ENCODE measurements at regions not wholly inside any gene's neighbourhood (a gene's known extent, or its start where the extent isn't known, plus 50 kb on each side); places are given as distances from the start of the nearest gene placed in this dataset.
A peak's percentile ranks its signal among the peaks of the same experiment; 100 is the strongest.

DNA sequence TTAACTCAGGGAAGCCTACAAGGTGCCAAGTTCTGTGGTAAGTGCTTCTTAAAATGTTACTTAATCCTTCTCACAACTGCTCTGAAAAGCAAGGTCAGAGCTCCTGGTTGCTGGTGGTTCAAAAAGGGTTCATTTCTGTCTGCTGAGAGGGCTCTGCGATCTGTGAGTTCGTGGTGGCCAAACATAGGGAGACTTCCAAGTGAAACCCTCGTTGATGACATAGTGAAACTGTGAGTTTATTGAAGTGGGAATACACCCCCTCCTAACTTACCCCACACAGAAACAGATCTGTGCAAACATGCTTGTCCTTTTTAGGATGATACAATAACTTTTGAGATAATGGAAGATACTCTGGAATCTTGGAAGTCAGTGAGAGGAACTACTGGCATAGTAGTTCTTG is 164.8 kb upstream of the PGRMC2 start:
- DNase-seq = no peak
- H3K4me3 ChIP-seq = no peak overlapping the region
- no peaks in the 10 kb centered on the region for H3K9me3 ChIP-seq
- intact Hi-C loops (cut with DNase I) = loop anchor here (10.0 kb wide), 2 partner anchors 122 to 412 kb away; no protein-coding TSS in a partner anchor
- peaks cover 0 to 18% (median 0%) of the 10 kb centered on the region in 3 donors for H3K4me1 ChIP-seq
- H3K27ac ChIP-seq = peak overlapping the region in 1 of 4 donors; percentile 36
- WGBS, 2 donors = 41 to 70% methylated on average over 3 of the region's 3 CpGs
- TF ChIP-seq, protein P1, sequence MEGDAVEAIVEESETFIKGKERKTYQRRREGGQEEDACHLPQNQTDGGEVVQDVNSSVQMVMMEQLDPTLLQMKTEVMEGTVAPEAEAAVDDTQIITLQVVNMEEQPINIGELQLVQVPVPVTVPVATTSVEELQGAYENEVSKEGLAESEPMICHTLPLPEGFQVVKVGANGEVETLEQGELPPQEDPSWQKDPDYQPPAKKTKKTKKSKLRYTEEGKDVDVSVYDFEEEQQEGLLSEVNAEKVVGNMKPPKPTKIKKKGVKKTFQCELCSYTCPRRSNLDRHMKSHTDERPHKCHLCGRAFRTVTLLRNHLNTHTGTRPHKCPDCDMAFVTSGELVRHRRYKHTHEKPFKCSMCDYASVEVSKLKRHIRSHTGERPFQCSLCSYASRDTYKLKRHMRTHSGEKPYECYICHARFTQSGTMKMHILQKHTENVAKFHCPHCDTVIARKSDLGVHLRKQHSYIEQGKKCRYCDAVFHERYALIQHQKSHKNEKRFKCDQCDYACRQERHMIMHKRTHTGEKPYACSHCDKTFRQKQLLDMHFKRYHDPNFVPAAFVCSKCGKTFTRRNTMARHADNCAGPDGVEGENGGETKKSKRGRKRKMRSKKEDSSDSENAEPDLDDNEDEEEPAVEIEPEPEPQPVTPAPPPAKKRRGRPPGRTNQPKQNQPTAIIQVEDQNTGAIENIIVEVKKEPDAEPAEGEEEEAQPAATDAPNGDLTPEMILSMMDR (IDR thresholded peaks at IDR 0.05) = no peak
- no peak for TF ChIP-seq POLR2A (IDR thresholded peaks at IDR 0.05)
- H3K27me3 ChIP-seq = no peaks in the 10 kb centered on the region
- H3K36me3 ChIP-seq = no peaks in the 10 kb centered on the region

DNA sequence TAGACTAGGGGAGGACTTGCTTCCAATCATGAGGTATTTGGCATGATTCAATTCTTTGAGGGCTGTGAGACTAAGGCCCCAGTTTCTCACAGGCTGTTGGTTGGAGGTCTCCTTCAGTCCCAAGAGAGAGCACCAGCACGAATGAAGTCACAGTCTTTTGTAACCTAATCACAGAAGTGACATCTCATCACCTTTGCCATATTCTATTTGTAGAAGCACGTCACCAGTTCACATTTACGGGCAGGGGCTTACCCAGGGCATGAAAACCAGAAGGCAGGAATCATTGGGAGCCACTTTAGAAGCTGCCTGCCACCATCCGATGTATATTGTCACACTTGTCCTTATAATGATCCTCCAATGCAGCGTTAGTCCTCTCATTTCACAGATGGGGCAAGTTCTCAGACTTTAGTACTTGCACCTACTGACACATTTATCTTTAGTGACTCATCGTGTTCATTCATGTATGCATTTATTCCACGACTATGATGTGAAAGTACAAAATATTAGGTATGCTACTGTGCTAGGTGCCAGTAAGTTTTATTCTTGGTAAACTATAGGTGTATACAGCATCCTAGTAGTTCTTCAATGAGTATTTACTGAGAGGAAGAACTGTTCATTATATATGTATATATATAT is 163.8 kb upstream of the PGRMC2 start:
- Histone ChIP-seq H3K4me1 (peaks cover 0 to 18% (median 0%) of the 10 kb centered on the region in 3 donors), H3K4me3 (no peak overlapping the region), H3K27ac (no peak overlapping the region), H3K9me3 (no peaks in the 10 kb centered on the region), H3K27me3 (no peaks in the 10 kb centered on the region), H3K36me3 (no peaks in the 10 kb centered on the region)
- intact Hi-C loops (cut with DNase I) = loop anchor here (10.0 kb wide), 2 partner anchors 123 to 413 kb away; no protein-coding TSS in a partner anchor
- 80 to 81% methylated on average over 7 of the region's 7 CpGs for WGBS, 2 donors
- no peak for TF ChIP-seq POLR2A (IDR thresholded peaks at IDR 0.05)
- TF ChIP-seq, protein P1 (IDR thresholded peaks at IDR 0.05) = no peak
- no peak for DNase-seq

DNA sequence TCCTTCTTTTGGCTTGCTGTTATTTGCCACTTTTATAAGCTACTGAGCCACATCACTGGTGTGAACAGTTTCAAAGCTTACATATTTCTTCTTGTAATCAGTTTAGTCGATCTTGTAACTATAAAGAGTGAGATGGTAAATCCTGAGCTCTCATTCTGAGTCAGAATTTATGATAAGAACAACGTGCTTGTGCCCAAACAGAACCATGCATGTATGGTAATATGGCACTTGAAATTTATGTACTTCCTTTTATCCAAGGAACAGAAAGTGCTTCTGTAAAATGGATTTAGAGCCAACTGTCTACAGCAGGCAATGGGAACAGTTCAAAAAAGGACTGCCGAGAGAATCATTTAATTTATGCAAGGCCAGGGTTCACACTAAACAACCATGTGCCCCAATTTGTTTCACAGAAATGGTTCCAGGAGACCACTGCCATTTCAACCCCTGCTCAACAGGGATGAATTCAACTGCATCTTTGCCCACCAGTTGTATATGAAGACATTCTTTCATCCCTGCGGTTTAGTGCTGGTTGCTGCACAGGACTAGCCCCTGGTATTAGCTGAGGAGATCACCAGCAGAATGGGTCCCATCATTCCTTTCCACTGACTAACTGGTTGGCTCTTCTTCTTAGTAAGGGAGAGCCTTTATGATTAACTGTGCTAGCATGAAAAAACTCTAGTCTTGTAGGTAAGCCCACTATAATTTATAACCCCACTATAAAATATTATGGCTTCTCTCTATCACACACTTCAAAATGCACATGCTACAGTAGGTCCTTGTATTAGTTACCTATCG is 162.9 kb upstream of the PGRMC2 start:
- Histone ChIP-seq H3K4me1 (peaks cover 0 to 18% (median 0%) of the 10 kb centered on the region in 3 donors), H3K27me3 (no peaks in the 10 kb centered on the region), H3K27ac (no peak overlapping the region), H3K4me3 (no peak overlapping the region), H3K9me3 (no peaks in the 10 kb centered on the region), H3K36me3 (no peaks in the 10 kb centered on the region)
- TF ChIP-seq, protein P1 (IDR thresholded peaks at IDR 0.05) = no peak
- no peak for TF ChIP-seq POLR2A (IDR thresholded peaks at IDR 0.05)
- no peak for DNase-seq
- intact Hi-C loops (cut with DNase I) = loop anchor here (10.0 kb wide), 2 partner anchors 124 to 414 kb away; no protein-coding TSS in a partner anchor
- 73 to 79% methylated on average over 5 of the region's 5 CpGs for WGBS, 2 donors

DNA sequence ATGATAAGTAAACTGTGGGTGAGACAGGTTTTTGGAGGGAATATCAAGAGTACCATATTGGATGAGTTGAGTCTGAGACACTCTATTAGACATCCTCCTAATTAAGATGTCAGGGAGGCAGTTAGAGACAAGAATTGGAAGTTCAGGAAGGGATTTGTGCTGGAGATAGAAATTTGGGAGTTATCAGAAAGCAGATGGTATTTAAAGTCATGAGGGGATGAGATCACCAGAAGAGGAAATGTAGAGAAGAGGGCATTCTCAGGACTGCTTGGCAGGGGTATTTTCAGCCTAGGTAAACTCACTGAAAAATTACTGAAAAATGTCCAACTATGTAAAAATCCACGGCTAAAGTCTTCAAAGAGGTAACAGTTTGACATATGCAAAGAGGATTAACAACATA is 161.6 kb upstream of the PGRMC2 start:
- Histone ChIP-seq H3K27ac (no peak overlapping the region), H3K27me3 (no peaks in the 10 kb centered on the region), H3K9me3 (peaks cover 0 to 3% (median 0%) of the 10 kb centered on the region in 3 donors), H3K4me1 (peaks cover 0 to 7% (median 0%) of the 10 kb centered on the region in 3 donors), H3K4me3 (no peak overlapping the region), H3K36me3 (no peaks in the 10 kb centered on the region)
- WGBS, 2 donors = 41% methylated on average over 1 of the region's 1 CpG
- TF ChIP-seq POLR2A (IDR thresholded peaks at IDR 0.05) = no peak
- TF ChIP-seq, protein P1 (IDR thresholded peaks at IDR 0.05) = no peak
- no peak for DNase-seq
- intact Hi-C loops (cut with DNase I) = no loop called here

All from esophagus squamous epithelium (tissue), 5 donors.